ENCODE measurements at regions not wholly inside any gene's neighbourhood (a gene's known extent, or its start where the extent isn't known, plus 50 kb on each side); places are given as distances from the start of the nearest gene placed in this dataset.

DNA sequence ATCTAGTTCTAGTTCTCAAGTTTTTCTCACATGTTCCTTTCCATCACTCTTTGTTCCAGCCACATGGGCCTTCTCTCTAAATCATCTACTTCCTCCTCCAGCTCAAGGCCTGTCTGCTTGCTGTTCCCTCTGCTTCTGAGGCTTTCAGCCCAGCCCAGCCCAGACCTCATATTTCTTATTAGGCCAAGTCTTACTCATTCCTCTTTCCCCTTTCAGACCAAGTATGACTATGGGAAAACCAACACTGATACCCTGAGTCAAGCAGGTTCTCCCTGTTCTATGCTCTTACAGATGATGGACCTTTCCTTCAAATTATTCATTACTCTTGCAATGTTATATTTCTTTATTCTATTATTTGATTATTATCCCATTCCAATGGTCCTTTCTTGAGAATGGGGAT lies 80.3 kb upstream of the SEM1 start:
- TF ChIP-seq TAF1 (conservative IDR thresholded peaks at IDR 0.05): no peak
- TF ChIP-seq, protein P1, sequence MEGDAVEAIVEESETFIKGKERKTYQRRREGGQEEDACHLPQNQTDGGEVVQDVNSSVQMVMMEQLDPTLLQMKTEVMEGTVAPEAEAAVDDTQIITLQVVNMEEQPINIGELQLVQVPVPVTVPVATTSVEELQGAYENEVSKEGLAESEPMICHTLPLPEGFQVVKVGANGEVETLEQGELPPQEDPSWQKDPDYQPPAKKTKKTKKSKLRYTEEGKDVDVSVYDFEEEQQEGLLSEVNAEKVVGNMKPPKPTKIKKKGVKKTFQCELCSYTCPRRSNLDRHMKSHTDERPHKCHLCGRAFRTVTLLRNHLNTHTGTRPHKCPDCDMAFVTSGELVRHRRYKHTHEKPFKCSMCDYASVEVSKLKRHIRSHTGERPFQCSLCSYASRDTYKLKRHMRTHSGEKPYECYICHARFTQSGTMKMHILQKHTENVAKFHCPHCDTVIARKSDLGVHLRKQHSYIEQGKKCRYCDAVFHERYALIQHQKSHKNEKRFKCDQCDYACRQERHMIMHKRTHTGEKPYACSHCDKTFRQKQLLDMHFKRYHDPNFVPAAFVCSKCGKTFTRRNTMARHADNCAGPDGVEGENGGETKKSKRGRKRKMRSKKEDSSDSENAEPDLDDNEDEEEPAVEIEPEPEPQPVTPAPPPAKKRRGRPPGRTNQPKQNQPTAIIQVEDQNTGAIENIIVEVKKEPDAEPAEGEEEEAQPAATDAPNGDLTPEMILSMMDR (IDR thresholded peaks at IDR 0.05; ENCODE audit: low read depth, low read length, missing input control): no peak
- no peak for TF ChIP-seq EGR1 (IDR thresholded peaks at IDR 0.05; ENCODE audit: low read depth in 2 of 2)
- TF ChIP-seq YY1 (IDR thresholded peaks at IDR 0.05): no peak
- no peak for TF ChIP-seq SP1 (IDR thresholded peaks at IDR 0.05)
